ENCODE measurements at regions not wholly inside any gene's neighbourhood (a gene's known extent, or its start where the extent isn't known, plus 50 kb on each side); places are given as distances from the start of the nearest gene placed in this dataset.

- H3K9me3 ChIP-seq (ENCODE audit: control insufficient read depth, low read length), result no peaks in the 10 kb centered on the region
- H3K36me3 ChIP-seq (ENCODE audit: control insufficient read depth, insufficient read depth, low read length), result no peaks in the 10 kb centered on the region
- no peaks in the 10 kb centered on the region for H3K4me1 ChIP-seq (ENCODE audit: control insufficient read depth, insufficient read depth, low read length, poor library complexity, severe bottlenecking)
- H3K27ac ChIP-seq (ENCODE audit: insufficient read depth, low read length, poor library complexity, severe bottlenecking), result no peak overlapping the region
- no peak for DNase-seq
- no peak overlapping the region for H3K4me3 ChIP-seq (ENCODE audit: insufficient read depth, low read depth, low read length, poor library complexity, severe bottlenecking)
- no peaks in the 10 kb centered on the region for H3K27me3 ChIP-seq (replicated peaks; ENCODE audit: control insufficient read depth, insufficient read depth, low read length, poor library complexity, severe bottlenecking)
These were observed 220.2 kb upstream of the ATP6AP2 start for GRCh38 chrX:40360557-40360956.

GRCh38 chrX:40359593-40359992, 221.2 kb upstream of the ATP6AP2 start:
- no peaks in the 10 kb centered on the region for H3K9me3 ChIP-seq (ENCODE audit: control insufficient read depth, low read length)
- no peaks in the 10 kb centered on the region for H3K27me3 ChIP-seq (replicated peaks; ENCODE audit: control insufficient read depth, insufficient read depth, low read length, poor library complexity, severe bottlenecking)
- H3K4me3 ChIP-seq (ENCODE audit: insufficient read depth, low read depth, low read length, poor library complexity, severe bottlenecking), result no peak overlapping the region
- no peaks in the 10 kb centered on the region for H3K36me3 ChIP-seq (ENCODE audit: control insufficient read depth, insufficient read depth, low read length)
- DNase-seq, result no peak
- H3K4me1 ChIP-seq (ENCODE audit: control insufficient read depth, insufficient read depth, low read length, poor library complexity, severe bottlenecking), result no peaks in the 10 kb centered on the region
- H3K27ac ChIP-seq (ENCODE audit: insufficient read depth, low read length, poor library complexity, severe bottlenecking), result no peak overlapping the region

GRCh38 chrX:40358994-40359393, 221.8 kb upstream of the ATP6AP2 start:
- Histone ChIP-seq H3K27ac (ENCODE audit: insufficient read depth, low read length, poor library complexity, severe bottlenecking) (no peak overlapping the region), H3K4me1 (ENCODE audit: control insufficient read depth, insufficient read depth, low read length, poor library complexity, severe bottlenecking) (no peaks in the 10 kb centered on the region)

GRCh38 chrX:40349251-40349650, 231.5 kb upstream of the ATP6AP2 start:
- H3K9me3 ChIP-seq (ENCODE audit: control insufficient read depth, low read length), result no peaks in the 10 kb centered on the region
- H3K4me1 ChIP-seq (ENCODE audit: control insufficient read depth, insufficient read depth, low read length, poor library complexity, severe bottlenecking), result no peaks in the 10 kb centered on the region
- no peak for DNase-seq
- H3K36me3 ChIP-seq (ENCODE audit: control insufficient read depth, insufficient read depth, low read length), result no peaks in the 10 kb centered on the region
- no peak overlapping the region for H3K4me3 ChIP-seq (ENCODE audit: insufficient read depth, low read depth, low read length, poor library complexity, severe bottlenecking)
- H3K27me3 ChIP-seq (replicated peaks; ENCODE audit: control insufficient read depth, insufficient read depth, low read length, poor library complexity, severe bottlenecking), result no peaks in the 10 kb centered on the region
- H3K27ac ChIP-seq (ENCODE audit: insufficient read depth, low read length, poor library complexity, severe bottlenecking), result no peak overlapping the region

More at GRCh38 chrX:40358994-40359393, 221.8 kb upstream of the ATP6AP2 start:
- Histone ChIP-seq H3K27me3 (replicated peaks; ENCODE audit: control insufficient read depth, insufficient read depth, low read length, poor library complexity, severe bottlenecking) (no peaks in the 10 kb centered on the region), H3K4me3 (ENCODE audit: insufficient read depth, low read depth, low read length, poor library complexity, severe bottlenecking) (no peak overlapping the region), H3K36me3 (ENCODE audit: control insufficient read depth, insufficient read depth, low read length) (no peaks in the 10 kb centered on the region), H3K9me3 (ENCODE audit: control insufficient read depth, low read length) (no peaks in the 10 kb centered on the region)
- no peak for DNase-seq

GRCh38 chrX:40346379-40346778, 234.4 kb upstream of the ATP6AP2 start:
- Histone ChIP-seq H3K36me3 (ENCODE audit: control insufficient read depth, insufficient read depth, low read length) (no peaks in the 10 kb centered on the region), H3K4me3 (ENCODE audit: insufficient read depth, low read depth, low read length, poor library complexity, severe bottlenecking) (no peak overlapping the region), H3K27ac (ENCODE audit: insufficient read depth, low read length, poor library complexity, severe bottlenecking) (no peak overlapping the region), H3K27me3 (replicated peaks; ENCODE audit: control insufficient read depth, insufficient read depth, low read length, poor library complexity, severe bottlenecking) (no peaks in the 10 kb centered on the region), H3K9me3 (ENCODE audit: control insufficient read depth, low read length) (no peaks in the 10 kb centered on the region), H3K4me1 (ENCODE audit: control insufficient read depth, insufficient read depth, low read length, poor library complexity, severe bottlenecking) (no peaks in the 10 kb centered on the region)
- DNase-seq, result no peak

- no peaks in the 10 kb centered on the region for H3K27me3 ChIP-seq (replicated peaks; ENCODE audit: control insufficient read depth, insufficient read depth, low read length, poor library complexity, severe bottlenecking)
- H3K36me3 ChIP-seq (ENCODE audit: control insufficient read depth, insufficient read depth, low read length), result no peaks in the 10 kb centered on the region
- no peaks in the 10 kb centered on the region for H3K4me1 ChIP-seq (ENCODE audit: control insufficient read depth, insufficient read depth, low read length, poor library complexity, severe bottlenecking)
- H3K9me3 ChIP-seq (ENCODE audit: control insufficient read depth, low read length), result no peaks in the 10 kb centered on the region
- H3K4me3 ChIP-seq (ENCODE audit: insufficient read depth, low read depth, low read length, poor library complexity, severe bottlenecking), result no peak overlapping the region
- no peak overlapping the region for H3K27ac ChIP-seq (ENCODE audit: insufficient read depth, low read length, poor library complexity, severe bottlenecking)
- no peak for DNase-seq
These were observed 237.5 kb upstream of the ATP6AP2 start for GRCh38 chrX:40343319-40343718.

GRCh38 chrX:40340116-40340515, 240.7 kb upstream of the ATP6AP2 start:
- Histone ChIP-seq H3K27ac (ENCODE audit: insufficient read depth, low read length, poor library complexity, severe bottlenecking) (no peak overlapping the region), H3K9me3 (ENCODE audit: control insufficient read depth, low read length) (no peaks in the 10 kb centered on the region), H3K4me3 (ENCODE audit: insufficient read depth, low read depth, low read length, poor library complexity, severe bottlenecking) (no peak overlapping the region), H3K4me1 (ENCODE audit: control insufficient read depth, insufficient read depth, low read length, poor library complexity, severe bottlenecking) (no peaks in the 10 kb centered on the region), H3K36me3 (ENCODE audit: control insufficient read depth, insufficient read depth, low read length) (no peaks in the 10 kb centered on the region), H3K27me3 (replicated peaks; ENCODE audit: control insufficient read depth, insufficient read depth, low read length, poor library complexity, severe bottlenecking) (no peaks in the 10 kb centered on the region)
- no peak for DNase-seq

- no peaks in the 10 kb centered on the region for H3K36me3 ChIP-seq (ENCODE audit: control insufficient read depth, insufficient read depth, low read length)
- H3K9me3 ChIP-seq (ENCODE audit: control insufficient read depth, low read length), result no peaks in the 10 kb centered on the region
- no peak overlapping the region for H3K4me3 ChIP-seq (ENCODE audit: insufficient read depth, low read depth, low read length, poor library complexity, severe bottlenecking)
- H3K27me3 ChIP-seq (replicated peaks; ENCODE audit: control insufficient read depth, insufficient read depth, low read length, poor library complexity, severe bottlenecking), result no peaks in the 10 kb centered on the region
- H3K4me1 ChIP-seq (ENCODE audit: control insufficient read depth, insufficient read depth, low read length, poor library complexity, severe bottlenecking), result no peaks in the 10 kb centered on the region
- no peak overlapping the region for H3K27ac ChIP-seq (ENCODE audit: insufficient read depth, low read length, poor library complexity, severe bottlenecking)
- DNase-seq, result no peak
These were observed 235.6 kb upstream of the BCOR start for GRCh38 chrX:40333344-40333743.

GRCh38 chrX:40331762-40332161, 234.0 kb upstream of the BCOR start:
- H3K27me3 ChIP-seq (replicated peaks; ENCODE audit: control insufficient read depth, insufficient read depth, low read length, poor library complexity, severe bottlenecking), result no peaks in the 10 kb centered on the region
- no peak overlapping the region for H3K4me3 ChIP-seq (ENCODE audit: insufficient read depth, low read depth, low read length, poor library complexity, severe bottlenecking)
- no peaks in the 10 kb centered on the region for H3K4me1 ChIP-seq (ENCODE audit: control insufficient read depth, insufficient read depth, low read length, poor library complexity, severe bottlenecking)
- no peaks in the 10 kb centered on the region for H3K36me3 ChIP-seq (ENCODE audit: control insufficient read depth, insufficient read depth, low read length)
- no peak for DNase-seq
- H3K27ac ChIP-seq (ENCODE audit: insufficient read depth, low read length, poor library complexity, severe bottlenecking), result no peak overlapping the region
- no peaks in the 10 kb centered on the region for H3K9me3 ChIP-seq (ENCODE audit: control insufficient read depth, low read length)

- Histone ChIP-seq H3K4me1 (ENCODE audit: control insufficient read depth, insufficient read depth, low read length, poor library complexity, severe bottlenecking) (no peaks in the 10 kb centered on the region), H3K4me3 (ENCODE audit: insufficient read depth, low read depth, low read length, poor library complexity, severe bottlenecking) (no peak overlapping the region), H3K27me3 (replicated peaks; ENCODE audit: control insufficient read depth, insufficient read depth, low read length, poor library complexity, severe bottlenecking) (peaks cover under 1% of the 10 kb centered on the region), H3K36me3 (ENCODE audit: control insufficient read depth, insufficient read depth, low read length) (no peaks in the 10 kb centered on the region), H3K27ac (ENCODE audit: insufficient read depth, low read length, poor library complexity, severe bottlenecking) (no peak overlapping the region), H3K9me3 (ENCODE audit: control insufficient read depth, low read length) (no peaks in the 10 kb centered on the region)
- no peak for DNase-seq
These were observed 233.6 kb upstream of the BCOR start for GRCh38 chrX:40331353-40331752.

GRCh38 chrX:40329616-40330015, 231.9 kb upstream of the BCOR start:
- Histone ChIP-seq H3K27ac (ENCODE audit: insufficient read depth, low read length, poor library complexity, severe bottlenecking) (no peak overlapping the region), H3K36me3 (ENCODE audit: control insufficient read depth, insufficient read depth, low read length) (no peaks in the 10 kb centered on the region)
- DNase-seq, result no peak

More at GRCh38 chrX:40329616-40330015, 231.9 kb upstream of the BCOR start:
- Histone ChIP-seq H3K4me1 (ENCODE audit: control insufficient read depth, insufficient read depth, low read length, poor library complexity, severe bottlenecking) (no peaks in the 10 kb centered on the region), H3K4me3 (ENCODE audit: insufficient read depth, low read depth, low read length, poor library complexity, severe bottlenecking) (no peak overlapping the region), H3K9me3 (ENCODE audit: control insufficient read depth, low read length) (no peaks in the 10 kb centered on the region), H3K27me3 (replicated peaks; ENCODE audit: control insufficient read depth, insufficient read depth, low read length, poor library complexity, severe bottlenecking) (peaks cover 3% of the 10 kb centered on the region)

All from effector memory CD4-positive, alpha-beta T cell (primary cell).